Motor neuron (in vitro differentiated cells): ENCODE measurements at regions not wholly inside any gene's neighbourhood (a gene's known extent, or its start where the extent isn't known, plus 50 kb on each side); places are given as distances from the start of the nearest gene placed in this dataset.

Source experiments
- ATAC-seq, 8 experiments: fragments of 200-7000 bp; cut with Tn5 transposase; replicated peaks in 6 of 8; 2 replicates each; pipeline ENCODE4 v1.8.0; 2021; ENCODE audit warnings: mild to moderate bottlenecking in 8 of 8, moderate library complexity in 8 of 8
- H3K27ac ChIP-seq, 2 donors: fragments of 250-450 bp; sonication (Bioruptor Pico); 2 replicates each; pipeline ENCODE4 v1.9.0; 2021; ENCODE audit warnings: antibody characterized with exemption in 2 of 2, mild to moderate bottlenecking in 2 of 2, moderate library complexity in 1 of 2
- H3K4me1 ChIP-seq, 2 donors: fragments of 250-450 bp; sonication (Bioruptor Pico); replicated peaks in 1 of 2; 2 replicates each; pipeline ENCODE4 v1.6.1; 2021; ENCODE audit warnings: antibody characterized with exemption in 2 of 2, mild to moderate bottlenecking in 2 of 2, moderate library complexity in 1 of 2
- H3K4me3 ChIP-seq, 5 donors: fragments of 250-450 bp; sonication (Bioruptor Pico); 2 replicates each; pipeline ENCODE4 v1.9.0; 2021; ENCODE audit warnings: antibody characterized with exemption in 5 of 5, mild to moderate bottlenecking in 5 of 5, moderate library complexity in 4 of 5
- WGBS, 10 experiments: fragments of 450-650 bp; shearing (Covaris generic); methylation state at CpG; one replicate each; pipeline ENCODE4 v1.0.0; 2022; 5-methylcytosine and 5-hydroxymethylcytosine counted together
- in situ Hi-C, 9 experiments: fragments of 400-800 bp; cut with MboI; loops; one replicate each; pipeline ENCODE4 v1.15.0; 2021; ENCODE audit warnings: low sequenced_read_pairs in 9 of 9, low pct_unique_long_range_greater_than_20kb in 2 of 9; ENCODE audit not compliant: unreplicated experiment in 9 of 9

GRCh38 chr20:7029019-7029418 lies 261.5 kb downstream of the BMP2 start:
- WGBS, 10 experiments = 23 to 95% (median 80%) methylated on average over 1 to 4 of the region's 4 CpGs; no CpG with 5 or more reads in 2 of the 10 experiments
- no peaks in the 10 kb centered on the region for H3K4me1 ChIP-seq
- in situ Hi-C loops = no loop called here
- no peak for ATAC-seq
- no peak overlapping the region for H3K27ac ChIP-seq
- H3K4me3 ChIP-seq = no peak overlapping the region

- 0 to 73% (median 33%) methylated on average over 1 of the region's 1 CpG; no CpG with 5 or more reads in 1 of the 10 experiments for WGBS, 10 experiments
These were observed 263.7 kb downstream of the BMP2 start for GRCh38 chr20:7031222-7031621.

GRCh38 chr20:7038029-7038428 lies 270.5 kb downstream of the BMP2 start:
- no peaks in the 10 kb centered on the region for H3K4me1 ChIP-seq
- 0 to 100% (median 61%) methylated on average over 1 to 2 of the region's 2 CpGs; no CpG with 5 or more reads in 2 of the 10 experiments for WGBS, 10 experiments
- ATAC-seq = peak in 2 of 8 experiments; percentile 38 to 41
- H3K4me3 ChIP-seq = no peak overlapping the region
- H3K27ac ChIP-seq = no peak overlapping the region
- in situ Hi-C loops = no loop called here

More at GRCh38 chr20:7031222-7031621, 263.7 kb downstream of the BMP2 start:
- in situ Hi-C loops = no loop called here
- H3K4me1 ChIP-seq = no peaks in the 10 kb centered on the region
- no peak overlapping the region for H3K4me3 ChIP-seq
- no peak overlapping the region for H3K27ac ChIP-seq
- peak in 1 of 8 experiments; percentile 43 for ATAC-seq

GRCh38 chr20:7057611-7058010 lies 290.1 kb downstream of the BMP2 start:
- H3K27ac ChIP-seq = no peak overlapping the region
- no peak for ATAC-seq
- H3K4me3 ChIP-seq = no peak overlapping the region
- 0 to 87% (median 50%) methylated on average over 1 to 3 of the region's 3 CpGs; no CpG with 5 or more reads in 2 of the 10 experiments for WGBS, 10 experiments
- in situ Hi-C loops = no loop called here
- H3K4me1 ChIP-seq = no peaks in the 10 kb centered on the region

- in situ Hi-C loops = loop anchor here in 1 of 9 experiments (25.0 kb wide), 1 partner anchor 242 kb away; no protein-coding TSS in a partner anchor
- ATAC-seq = no peak
- Histone ChIP-seq H3K4me1 (no peaks in the 10 kb centered on the region), H3K27ac (no peak overlapping the region), H3K4me3 (no peak overlapping the region)
- 0 to 91% (median 49%) methylated on average over 1 to 5 of the region's 5 CpGs; no CpG with 5 or more reads in 2 of the 10 experiments for WGBS, 10 experiments
These were observed 311.3 kb downstream of the BMP2 start for GRCh38 chr20:7078804-7079203.

GRCh38 chr20:7080472-7080871 lies 313.0 kb downstream of the BMP2 start:
- Histone ChIP-seq H3K27ac (no peak overlapping the region), H3K4me1 (no peaks in the 10 kb centered on the region), H3K4me3 (no peak overlapping the region)
- WGBS, 10 experiments = 4 to 95% (median 76%) methylated on average over 2 to 3 of the region's 3 CpGs
- in situ Hi-C loops = loop anchor here in 1 of 9 experiments (25.0 kb wide), 1 partner anchor 243 kb away; no protein-coding TSS in a partner anchor
- no peak for ATAC-seq

- ATAC-seq = no peak
- in situ Hi-C loops = loop anchor here in 1 of 9 experiments (25.0 kb wide), 1 partner anchor 248 kb away; no protein-coding TSS in a partner anchor
- Histone ChIP-seq H3K4me1 (no peaks in the 10 kb centered on the region), H3K4me3 (no peak overlapping the region), H3K27ac (no peak overlapping the region)
- WGBS, 10 experiments = 0 to 95% (median 80%) methylated on average over 1 of the region's 1 CpG; no CpG with 5 or more reads in 1 of the 10 experiments
These were observed 318.0 kb downstream of the BMP2 start for GRCh38 chr20:7085467-7085866.

GRCh38 chr20:7087803-7088202 lies 320.3 kb downstream of the BMP2 start:
- ATAC-seq = no peak

GRCh38 chr20:7090001-7090400 lies 322.5 kb downstream of the BMP2 start:
- in situ Hi-C loops = loop anchor here in 1 of 9 experiments (25.0 kb wide), 1 partner anchor 253 kb away; no protein-coding TSS in a partner anchor
- ATAC-seq = no peak
- Histone ChIP-seq H3K4me1 (peaks cover 0 to 4% of the 10 kb centered on the region in 2 donors), H3K27ac (no peak overlapping the region), H3K4me3 (no peak overlapping the region)

More at GRCh38 chr20:7087803-7088202, 320.3 kb downstream of the BMP2 start:
- no peak overlapping the region for H3K4me3 ChIP-seq
- H3K4me1 ChIP-seq = no peaks in the 10 kb centered on the region
- WGBS, 10 experiments = 0 to 100% (median 78%) methylated on average over 1 of the region's 1 CpG; no CpG with 5 or more reads in 2 of the 10 experiments
- no peak overlapping the region for H3K27ac ChIP-seq
- in situ Hi-C loops = loop anchor here in 1 of 9 experiments (25.0 kb wide), 1 partner anchor 251 kb away; no protein-coding TSS in a partner anchor

GRCh38 chr20:7090811-7091210 lies 323.3 kb downstream of the BMP2 start:
- in situ Hi-C loops = loop anchor here in 1 of 9 experiments (25.0 kb wide), 1 partner anchor 254 kb away; no protein-coding TSS in a partner anchor
- no peak for ATAC-seq
- Histone ChIP-seq H3K27ac (no peak overlapping the region), H3K4me1 (peaks cover 0 to 4% of the 10 kb centered on the region in 2 donors), H3K4me3 (no peak overlapping the region)
- 0 to 91% (median 41%) methylated on average over 1 to 4 of the region's 4 CpGs; no CpG with 5 or more reads in 3 of the 10 experiments for WGBS, 10 experiments

- Histone ChIP-seq H3K4me1 (peaks cover 0 to 4% of the 10 kb centered on the region in 2 donors), H3K4me3 (no peak overlapping the region), H3K27ac (no peak overlapping the region)
- in situ Hi-C loops = loop anchor here in 1 of 9 experiments (25.0 kb wide), 1 partner anchor 254 kb away; no protein-coding TSS in a partner anchor
- no peak for ATAC-seq
- WGBS, 10 experiments = 0 to 79% (median 35%) methylated on average over 1 to 4 of the region's 4 CpGs; no CpG with 5 or more reads in 4 of the 10 experiments
These were observed 324.2 kb downstream of the BMP2 start for GRCh38 chr20:7091655-7092054.

- no peak for ATAC-seq
- in situ Hi-C loops = loop anchor here in 1 of 9 experiments (25.0 kb wide), 1 partner anchor 257 kb away; no protein-coding TSS in a partner anchor
- H3K27ac ChIP-seq = no peak overlapping the region
- no peak overlapping the region for H3K4me3 ChIP-seq
- H3K4me1 ChIP-seq = peaks cover 0 to 4% of the 10 kb centered on the region in 2 donors
- WGBS, 10 experiments = 9 to 50% (median 40%) methylated on average over 4 to 7 of the region's 7 CpGs
These were observed 327.0 kb downstream of the BMP2 start for GRCh38 chr20:7094438-7094997.

- WGBS, 10 experiments = 34 to 100% (median 80%) methylated on average over 1 to 4 of the region's 4 CpGs
- in situ Hi-C loops = loop anchor here in 2 of 9 experiments (25.0 kb wide), 2 partner anchors 155 to 180 kb away; no protein-coding TSS in a partner anchor
- ATAC-seq = no peak
- no peaks in the 10 kb centered on the region for H3K4me1 ChIP-seq
- H3K27ac ChIP-seq = no peak overlapping the region
- no peak overlapping the region for H3K4me3 ChIP-seq
These were observed 339.4 kb downstream of the BMP2 start for GRCh38 chr20:7106910-7107309.
